OCI-LY3 (cell line): ENCODE measurements at regions not wholly inside any gene's neighbourhood (a gene's known extent, or its start where the extent isn't known, plus 50 kb on each side); places are given as distances from the start of the nearest gene placed in this dataset.
"Not testable (repeated sequence)": the region's sequence is repeated elsewhere in the genome, so short reads cannot be mapped to it uniquely, and the experiment has no call there.

Source experiments
- CTCF ChIP-seq: fragments of 200-600, 300-600 bp; sonication (generic); IDR thresholded peaks from 2 replicates; pipeline ENCODE4 v1.5.1; 2014; ENCODE audit warnings: antibody characterized with exemption, low read length, low read depth
- EZH2phosphoT487 ChIP-seq: fragments of 200-600 bp; shearing (Covaris generic); IDR thresholded peaks from 2 replicates; pipeline ENCODE4 v1.6.1; 2018; ENCODE audit warnings: antibody characterized with exemption, mixed run types, low read depth

- TF ChIP-seq CTCF, EZH2phosphoT487: not testable (repeated sequence)
These were observed 153.2 kb upstream of the METTL14 start for GRCh38 chr4:118531947-118532346.
